KMS-11 (cell line): ENCODE measurements at regions not wholly inside any gene's neighbourhood (a gene's known extent, or its start where the extent isn't known, plus 50 kb on each side); places are given as distances from the start of the nearest gene placed in this dataset.

Experiments
- H2AFZ ChIP-seq: fragments of 200-600 bp; sonication (generic); 2 replicates; pipeline ENCODE4 v1.6.1; 2016; ENCODE audit warnings: antibody characterized with exemption, mixed run types, low read depth
- H3K27ac ChIP-seq: fragments of 200-600 bp; sonication (generic); 2 replicates; pipeline ENCODE4 v1.6.1; 2016; ENCODE audit warnings: mild to moderate bottlenecking, mixed run types
- H3K27me3 ChIP-seq: fragments of 200-600 bp; sonication (generic); 2 replicates; pipeline ENCODE4 v1.6.1; 2017; ENCODE audit warnings: mild to moderate bottlenecking, low read depth, mixed run types, moderate library complexity; ENCODE audit not compliant: insufficient read depth
- H3K36me3 ChIP-seq: fragments of 200-600 bp; sonication (generic); 2 replicates; pipeline ENCODE4 v1.6.1; 2017; ENCODE audit warnings: mild to moderate bottlenecking, mixed run types; ENCODE audit not compliant: insufficient read depth
- H3K4me1 ChIP-seq: fragments of 200-600 bp; sonication (generic); 2 replicates; pipeline ENCODE4 v1.6.1; 2016; ENCODE audit warnings: mild to moderate bottlenecking, low read depth, mixed run types; ENCODE audit not compliant: poor library complexity, severe bottlenecking
- H3K4me2 ChIP-seq: fragments of 200-600 bp; sonication (generic); 2 replicates; pipeline ENCODE4 v1.7.0; 2016; ENCODE audit warnings: mild to moderate bottlenecking, mixed run types
- H3K4me3 ChIP-seq: fragments of 200-600 bp; sonication (generic); IDR thresholded peaks from 2 replicates; pipeline ENCODE4 v1.6.1; 2017; ENCODE audit warnings: low read depth, low read length, mixed read lengths; ENCODE audit not compliant: insufficient read depth
- H3K79me2 ChIP-seq: fragments of 200-600 bp; sonication (generic); 2 replicates; pipeline ENCODE4 v1.6.1; 2016; ENCODE audit warnings: low read depth, mixed run types; ENCODE audit not compliant: insufficient read depth
- H3K9ac ChIP-seq: fragments of 200-600 bp; sonication (generic); 2 replicates; pipeline ENCODE4 v1.6.1; 2016; ENCODE audit warnings: mild to moderate bottlenecking, mixed run types
- H4K20me1 ChIP-seq: fragments of 200-600 bp; sonication (generic); 2 replicates; pipeline ENCODE4 v1.6.1; 2016; ENCODE audit warnings: mild to moderate bottlenecking, mixed run types; ENCODE audit not compliant: insufficient read depth
- CTCF ChIP-seq: fragments of 200-600 bp; sonication (generic); conservative IDR thresholded peaks from 2 replicates; pipeline ENCODE4 v1.6.1; 2017; ENCODE audit warnings: low read depth, mild to moderate bottlenecking, antibody characterized with exemption, low read length, moderate library complexity, mixed read lengths

GRCh38 chr6:48818052-48818412, 645.0 kb downstream of the MMUT start:
- no peak overlapping the region for H3K4me2 ChIP-seq
- H3K79me2 ChIP-seq: no peaks in the 10 kb centered on the region
- no peaks in the 10 kb centered on the region for H4K20me1 ChIP-seq
- no peak for TF ChIP-seq CTCF
- H3K27ac ChIP-seq: no peak overlapping the region
- no peak overlapping the region for H3K4me3 ChIP-seq
- no peak overlapping the region for H3K9ac ChIP-seq
- no peaks in the 10 kb centered on the region for H3K36me3 ChIP-seq
- H3K4me1 ChIP-seq: no peaks in the 10 kb centered on the region
- H2AFZ ChIP-seq: no peak overlapping the region
- no peaks in the 10 kb centered on the region for H3K27me3 ChIP-seq

GRCh38 chr6:48817333-48818051, 645.6 kb downstream of the MMUT start:
- no peaks in the 10 kb centered on the region for H3K4me1 ChIP-seq
- no peak overlapping the region for H3K4me3 ChIP-seq
- H3K79me2 ChIP-seq: no peaks in the 10 kb centered on the region
- no peaks in the 10 kb centered on the region for H4K20me1 ChIP-seq
- no peak overlapping the region for H2AFZ ChIP-seq
- TF ChIP-seq CTCF: no peak
- H3K36me3 ChIP-seq: no peaks in the 10 kb centered on the region
- no peak overlapping the region for H3K27ac ChIP-seq
- H3K27me3 ChIP-seq: no peaks in the 10 kb centered on the region
- H3K4me2 ChIP-seq: no peak overlapping the region
- H3K9ac ChIP-seq: no peak overlapping the region

- H4K20me1 ChIP-seq: no peaks in the 10 kb centered on the region
- no peaks in the 10 kb centered on the region for H3K4me1 ChIP-seq
- no peaks in the 10 kb centered on the region for H3K36me3 ChIP-seq
- H3K9ac ChIP-seq: no peak overlapping the region
- H3K27ac ChIP-seq: no peak overlapping the region
- TF ChIP-seq CTCF: no peak
- no peak overlapping the region for H3K4me2 ChIP-seq
- no peaks in the 10 kb centered on the region for H3K27me3 ChIP-seq
- H3K4me3 ChIP-seq: no peak overlapping the region
- H3K79me2 ChIP-seq: no peaks in the 10 kb centered on the region
- H2AFZ ChIP-seq: no peak overlapping the region
Measured at GRCh38 chr6:48814957-48815356, 648.1 kb downstream of the MMUT start.

GRCh38 chr6:48813836-48814235, 649.2 kb downstream of the MMUT start:
- H3K9ac ChIP-seq: no peak overlapping the region
- no peak for TF ChIP-seq CTCF
- H3K4me2 ChIP-seq: no peak overlapping the region
- H4K20me1 ChIP-seq: no peaks in the 10 kb centered on the region
- no peak overlapping the region for H2AFZ ChIP-seq
- H3K36me3 ChIP-seq: no peaks in the 10 kb centered on the region
- H3K27me3 ChIP-seq: no peaks in the 10 kb centered on the region
- H3K4me3 ChIP-seq: no peak overlapping the region
- no peaks in the 10 kb centered on the region for H3K4me1 ChIP-seq
- H3K27ac ChIP-seq: no peak overlapping the region
- no peaks in the 10 kb centered on the region for H3K79me2 ChIP-seq
